Brain microvascular endothelial cell (primary cell): ENCODE measurements at regions not wholly inside any gene's neighbourhood (a gene's known extent, or its start where the extent isn't known, plus 50 kb on each side); places are given as distances from the start of the nearest gene placed in this dataset.

Experiments used
- DNase-seq: peaks from one replicate; pipeline ENCODE4 v3.0.0-alpha.2; 2020
- H3K27ac ChIP-seq: fragments of 250-450 bp; sonication (Bioruptor Pico); 2 replicates; pipeline ENCODE4 v1.5.1; 2020; ENCODE audit warnings: mild to moderate bottlenecking, moderate library complexity
- H3K27me3 ChIP-seq: fragments of 250-450 bp; sonication (Bioruptor Pico); replicated peaks from 2 replicates; pipeline ENCODE4 v1.5.1; 2020; ENCODE audit warnings: mild to moderate bottlenecking
- H3K36me3 ChIP-seq: fragments of 250-450 bp; sonication (Bioruptor Pico); replicated peaks from 2 replicates; pipeline ENCODE4 v1.5.1; 2020; ENCODE audit warnings: mild to moderate bottlenecking
- H3K4me3 ChIP-seq: 2 replicates; pipeline ENCODE4 v1.5.1; 2011; ENCODE audit warnings: low read depth, mild to moderate bottlenecking, control low read depth, low read length, moderate library complexity
- in situ Hi-C: cut with HindIII; loops from 2 replicates; pipeline ENCODE4 v1.10.0; 2017; ENCODE audit warnings: low sequenced_read_pairs, low pct_ligation_motif_present
- TF ChIP-seq, protein P1 (sequence below): IDR thresholded peaks from 2 replicates; pipeline ENCODE4 v1.5.1; 2011; ENCODE audit warnings: low read depth, mild to moderate bottlenecking, moderate library complexity, low read length, control low read depth, inconsistent platforms; ENCODE audit errors: missing control alignments

DNA sequence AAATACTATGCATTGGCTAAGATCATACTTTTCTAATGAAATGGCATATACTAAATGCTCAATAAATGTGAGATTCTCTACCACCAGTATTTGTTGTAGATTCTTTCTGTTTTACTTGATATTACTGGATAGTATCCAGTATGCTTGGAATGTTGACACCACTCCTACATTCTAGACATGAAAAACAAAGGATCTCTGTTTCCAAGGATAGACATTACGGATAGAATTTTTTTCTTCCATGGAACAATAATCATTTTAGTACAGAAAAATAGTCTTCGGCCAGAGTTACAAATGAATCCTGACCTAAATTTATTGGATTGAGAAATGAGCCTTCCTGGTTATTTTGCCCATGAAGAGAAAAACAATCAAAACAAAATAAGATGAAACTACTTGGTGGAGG, 258.2 kb upstream of the NT5E start:
- no peak for DNase-seq
- Histone ChIP-seq H3K27ac (peak overlapping the region; percentile 72), H3K27me3 (no peaks in the 10 kb centered on the region), H3K36me3 (no peaks in the 10 kb centered on the region), H3K4me3 (no peak overlapping the region)
- TF ChIP-seq, protein P1, sequence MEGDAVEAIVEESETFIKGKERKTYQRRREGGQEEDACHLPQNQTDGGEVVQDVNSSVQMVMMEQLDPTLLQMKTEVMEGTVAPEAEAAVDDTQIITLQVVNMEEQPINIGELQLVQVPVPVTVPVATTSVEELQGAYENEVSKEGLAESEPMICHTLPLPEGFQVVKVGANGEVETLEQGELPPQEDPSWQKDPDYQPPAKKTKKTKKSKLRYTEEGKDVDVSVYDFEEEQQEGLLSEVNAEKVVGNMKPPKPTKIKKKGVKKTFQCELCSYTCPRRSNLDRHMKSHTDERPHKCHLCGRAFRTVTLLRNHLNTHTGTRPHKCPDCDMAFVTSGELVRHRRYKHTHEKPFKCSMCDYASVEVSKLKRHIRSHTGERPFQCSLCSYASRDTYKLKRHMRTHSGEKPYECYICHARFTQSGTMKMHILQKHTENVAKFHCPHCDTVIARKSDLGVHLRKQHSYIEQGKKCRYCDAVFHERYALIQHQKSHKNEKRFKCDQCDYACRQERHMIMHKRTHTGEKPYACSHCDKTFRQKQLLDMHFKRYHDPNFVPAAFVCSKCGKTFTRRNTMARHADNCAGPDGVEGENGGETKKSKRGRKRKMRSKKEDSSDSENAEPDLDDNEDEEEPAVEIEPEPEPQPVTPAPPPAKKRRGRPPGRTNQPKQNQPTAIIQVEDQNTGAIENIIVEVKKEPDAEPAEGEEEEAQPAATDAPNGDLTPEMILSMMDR = no peak
- in situ Hi-C loops = no loop called here

DNA sequence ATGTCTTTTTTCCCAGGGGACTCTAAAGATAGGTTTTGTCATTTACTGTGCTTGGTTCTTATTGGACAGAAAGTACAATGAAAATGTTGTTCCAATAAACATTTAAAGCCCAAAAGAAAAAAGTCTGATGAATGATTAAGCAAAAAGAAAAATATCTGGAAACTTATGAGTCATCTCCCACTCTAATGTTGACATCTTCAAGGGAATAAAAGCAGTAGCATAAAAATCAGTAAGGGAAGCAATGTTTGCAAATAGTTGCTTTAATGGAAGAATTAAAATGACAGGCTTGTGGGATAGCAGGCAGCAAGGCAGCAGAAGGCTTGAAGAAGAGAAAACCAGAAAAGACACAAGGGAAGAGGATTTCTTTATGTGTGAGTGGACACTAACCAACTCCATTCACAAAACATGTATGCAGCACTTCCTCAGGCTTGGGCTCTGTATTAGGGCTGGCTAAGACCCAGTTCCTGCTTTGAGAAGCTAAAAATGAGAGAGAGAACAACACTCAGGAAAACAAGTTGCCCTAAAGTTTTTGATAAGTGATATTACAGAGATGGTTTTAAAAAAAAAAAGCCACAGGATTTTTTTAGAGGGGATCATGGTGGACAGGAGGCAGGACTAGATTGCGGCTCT, 263.2 kb upstream of the NT5E start:
- H3K36me3 ChIP-seq = no peaks in the 10 kb centered on the region
- in situ Hi-C loops = no loop called here
- H3K27me3 ChIP-seq = no peaks in the 10 kb centered on the region
- peak overlapping the region; percentile 83 for H3K27ac ChIP-seq
- DNase-seq = no peak
- TF ChIP-seq, protein P1 = no peak
- H3K4me3 ChIP-seq = no peak overlapping the region

DNA sequence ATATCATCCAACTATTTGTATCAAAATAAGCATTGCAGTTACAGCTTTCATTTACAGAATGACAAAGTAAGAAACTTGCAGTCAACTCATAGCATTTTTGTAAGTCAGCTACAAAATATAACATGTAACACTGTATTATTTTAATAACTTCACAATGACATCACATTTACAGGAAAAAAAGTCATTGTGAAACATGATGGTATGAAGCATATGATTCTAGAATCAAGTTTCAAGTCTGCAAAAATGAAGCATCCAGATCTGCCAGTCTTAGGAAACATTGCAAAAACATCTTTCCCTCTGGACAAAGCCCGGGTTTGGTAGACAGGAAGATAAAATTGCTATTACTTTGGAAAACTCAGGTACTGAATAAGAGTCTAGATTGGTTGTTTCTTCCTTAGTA, 263.9 kb upstream of the NT5E start:
- in situ Hi-C loops = no loop called here
- Histone ChIP-seq H3K4me3 (no peak overlapping the region), H3K27me3 (no peaks in the 10 kb centered on the region), H3K36me3 (no peaks in the 10 kb centered on the region), H3K27ac (peak overlapping the region; percentile 83)
- DNase-seq = no peak
- TF ChIP-seq, protein P1 = no peak

DNA sequence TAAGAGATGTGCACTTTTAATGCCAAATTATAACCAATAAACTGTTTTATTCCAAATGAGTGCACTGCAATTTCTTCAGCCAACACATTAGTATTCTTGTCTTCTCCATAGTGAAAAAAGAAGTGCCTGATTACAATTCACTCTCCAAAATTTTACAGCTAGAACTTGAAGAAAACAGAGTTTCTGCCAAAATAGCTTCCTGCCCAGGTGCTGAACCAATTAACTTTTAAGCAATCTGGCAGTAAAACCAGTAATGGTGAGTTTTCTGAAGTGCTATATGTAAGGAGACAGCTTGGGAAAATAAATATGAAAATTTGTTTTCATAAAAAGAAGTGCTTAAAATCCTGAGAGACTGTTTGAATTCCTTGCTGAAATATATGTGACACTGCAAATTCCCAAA, 266.0 kb upstream of the NT5E start:
- in situ Hi-C loops = no loop called here
- TF ChIP-seq, protein P1 = no peak

DNA sequence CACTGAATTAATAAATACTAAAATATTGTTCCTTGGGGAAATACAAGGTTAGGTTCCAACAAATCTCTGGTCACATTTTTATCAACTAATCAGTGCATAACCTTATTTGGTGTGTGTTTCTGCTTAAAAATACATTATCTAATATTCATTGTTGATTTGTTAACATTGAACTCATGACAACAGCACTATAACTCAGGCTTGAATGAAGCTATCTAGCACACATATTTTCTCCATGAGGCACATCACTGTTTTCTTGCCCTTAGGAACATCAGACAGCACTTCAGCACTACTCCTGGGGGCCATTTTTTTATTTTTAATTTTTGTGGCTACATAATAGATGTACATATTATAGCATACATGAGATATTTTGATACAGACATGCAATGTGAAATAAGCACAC, 277.2 kb upstream of the NT5E start:
- peak; percentile 40 for DNase-seq
- in situ Hi-C loops = no loop called here
- Histone ChIP-seq H3K27ac (no peak overlapping the region), H3K4me3 (no peak overlapping the region), H3K36me3 (no peaks in the 10 kb centered on the region), H3K27me3 (no peaks in the 10 kb centered on the region)
- TF ChIP-seq, protein P1 = no peak

More for the DNA sequence above, 266.0 kb upstream of the NT5E start:
- Histone ChIP-seq H3K27me3 (no peaks in the 10 kb centered on the region), H3K36me3 (no peaks in the 10 kb centered on the region), H3K27ac (no peak overlapping the region), H3K4me3 (no peak overlapping the region)
- no peak for DNase-seq

DNA sequence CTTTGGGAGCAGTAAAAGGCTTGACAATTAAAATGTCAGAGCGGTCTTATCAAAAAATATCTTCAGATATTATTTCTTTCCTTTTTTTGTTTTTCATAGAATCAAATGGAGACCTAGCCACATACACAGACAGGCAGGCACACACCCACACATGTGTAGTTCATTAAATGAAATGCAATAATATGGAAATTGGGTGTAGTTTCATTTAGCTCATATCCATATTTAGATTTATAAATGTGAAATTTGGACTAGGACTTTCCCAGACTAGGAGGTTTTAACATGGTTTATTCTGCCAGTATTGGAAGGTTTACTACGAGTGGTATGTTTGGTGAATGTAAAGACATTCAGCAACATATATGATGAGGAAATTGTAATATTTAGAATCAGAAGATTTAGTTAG, 277.7 kb upstream of the NT5E start:
- no peak overlapping the region for H3K4me3 ChIP-seq
- no peak overlapping the region for H3K27ac ChIP-seq
- TF ChIP-seq, protein P1 = no peak
- H3K27me3 ChIP-seq = no peaks in the 10 kb centered on the region
- no peaks in the 10 kb centered on the region for H3K36me3 ChIP-seq
- no peak for DNase-seq
- in situ Hi-C loops = no loop called here
